ENCODE measurements at regions not wholly inside any gene's neighbourhood (a gene's known extent, or its start where the extent isn't known, plus 50 kb on each side); places are given as distances from the start of the nearest gene placed in this dataset.

GRCh38 chr4:34138385-34138784 lies 2105.9 kb downstream of the ARAP2 start:
- intact Hi-C loops (cut with micrococcal nuclease), result no loop called here
- Histone ChIP-seq H3K79me2 (ENCODE audit: insufficient read depth, low read length) (no peaks in the 10 kb centered on the region), H3K9me3 (replicated peaks in 1 of 2; ENCODE audit: control insufficient read depth in 1 of 2, insufficient read depth in 1 of 2, low read length in 2 of 2) (no peaks in the 10 kb centered on the region), H3K36me3 (replicated peaks in 1 of 2; ENCODE audit: control insufficient read depth in 1 of 2, insufficient read depth in 2 of 2, low read length in 2 of 2) (no peaks in the 10 kb centered on the region), H3K4me3 (replicated peaks in 1 of 3; ENCODE audit: low read depth in 2 of 3, low read length in 3 of 3) (no peak overlapping the region), H3K27ac (ENCODE audit: low read depth in 1 of 2, low read length in 2 of 2) (no peak overlapping the region), H3K27me3 (ENCODE audit: control insufficient read depth in 2 of 2, insufficient read depth in 2 of 2, low read length in 2 of 2) (no peaks in the 10 kb centered on the region), H2AFZ (ENCODE audit: insufficient read depth, low read depth, low read length, poor library complexity, severe bottlenecking) (no peak overlapping the region), H3K9ac (ENCODE audit: insufficient read depth, low read length, poor library complexity, severe bottlenecking) (no peak overlapping the region), H3K4me2 (replicated peaks; ENCODE audit: extremely low read depth, low read length, poor library complexity, severe bottlenecking) (no peak overlapping the region), H3K4me1 (ENCODE audit: control insufficient read depth in 1 of 2, insufficient read depth in 2 of 2, low read length in 2 of 2) (no peaks in the 10 kb centered on the region), H4K20me1 (ENCODE audit: insufficient read depth, low read length) (no peaks in the 10 kb centered on the region)
- WGBS (ENCODE audit: insufficient coverage), result 71% methylated on average over 1 of the region's 2 CpGs
- Mint-ChIP-seq H3K36me3 (no peaks in the 10 kb centered on the region), H3K9me3 (peaks cover 0 to 3% (median 0%) of the 10 kb centered on the region in 7 donors), H3K27ac (no peak overlapping the region), H3K4me1 (no peaks in the 10 kb centered on the region), H3K27me3 (ENCODE audit: low read depth in 3 of 3) (no peaks in the 10 kb centered on the region), H3K4me3 (no peak overlapping the region)
- TF ChIP-seq CTCF (IDR thresholded peaks at IDR 0.05), result no peak
- no peak for DNase-seq

- H2AFZ ChIP-seq (ENCODE audit: insufficient read depth, low read depth, low read length, poor library complexity, severe bottlenecking), result no peak overlapping the region
- no peak overlapping the region for H3K4me2 ChIP-seq (replicated peaks; ENCODE audit: extremely low read depth, low read length, poor library complexity, severe bottlenecking)
- no peaks in the 10 kb centered on the region for H3K4me1 ChIP-seq (ENCODE audit: control insufficient read depth in 1 of 2, insufficient read depth in 2 of 2, low read length in 2 of 2)
- Mint-ChIP-seq H3K9me3 (peaks cover 0 to 3% (median 0%) of the 10 kb centered on the region in 7 donors), H3K27ac (no peak overlapping the region), H3K4me3 (no peak overlapping the region), H3K27me3 (ENCODE audit: low read depth in 3 of 3) (no peaks in the 10 kb centered on the region), H3K4me1 (no peaks in the 10 kb centered on the region), H3K36me3 (no peaks in the 10 kb centered on the region)
- no peaks in the 10 kb centered on the region for H3K27me3 ChIP-seq (ENCODE audit: control insufficient read depth in 2 of 2, insufficient read depth in 2 of 2, low read length in 2 of 2)
- H3K9ac ChIP-seq (ENCODE audit: insufficient read depth, low read length, poor library complexity, severe bottlenecking), result no peak overlapping the region
- H3K36me3 ChIP-seq (replicated peaks in 1 of 2; ENCODE audit: control insufficient read depth in 1 of 2, insufficient read depth in 2 of 2, low read length in 2 of 2), result no peaks in the 10 kb centered on the region
- no peaks in the 10 kb centered on the region for H3K79me2 ChIP-seq (ENCODE audit: insufficient read depth, low read length)
- H3K9me3 ChIP-seq (replicated peaks in 1 of 2; ENCODE audit: control insufficient read depth in 1 of 2, insufficient read depth in 1 of 2, low read length in 2 of 2), result no peaks in the 10 kb centered on the region
- TF ChIP-seq CTCF (IDR thresholded peaks at IDR 0.05), result no peak
- DNase-seq, result no peak
- H3K4me3 ChIP-seq (replicated peaks in 1 of 3; ENCODE audit: low read depth in 2 of 3, low read length in 3 of 3), result no peak overlapping the region
- intact Hi-C loops (cut with micrococcal nuclease), result no loop called here
- no peaks in the 10 kb centered on the region for H4K20me1 ChIP-seq (ENCODE audit: insufficient read depth, low read length)
- no peak overlapping the region for H3K27ac ChIP-seq (ENCODE audit: low read depth in 1 of 2, low read length in 2 of 2)
Measured at GRCh38 chr4:34139346-34139745, 2105.0 kb downstream of the ARAP2 start.
